Ovary (tissue), 7 donors: ENCODE measurements at regions not wholly inside any gene's neighbourhood (a gene's known extent, or its start where the extent isn't known, plus 50 kb on each side); places are given as distances from the start of the nearest gene placed in this dataset.

ENCODE experiments used
- DNase-seq, 5 donors: peaks; one replicate each; pipeline ENCODE4 v3.0.0-alpha.2; 2019 to 2020
- H3K27ac ChIP-seq, 2 donors: fragments of 200-600 bp; one replicate each; pipeline versions ENCODE4 v1.5.1 to v1.8.0; 2019 to 2022
- H3K27me3 ChIP-seq: fragments of 200-600 bp; one replicate; pipeline ENCODE4 v1.8.0; 2022
- H3K36me3 ChIP-seq: fragments of 200-600 bp; sonication (generic); one replicate; pipeline ENCODE4 v1.5.1; 2019
- H3K4me1 ChIP-seq: one replicate; pipeline ENCODE4 v1.8.1; 2013; ENCODE audit warnings: mild to moderate bottlenecking, moderate library complexity; ENCODE audit not compliant: insufficient read depth
- H3K4me3 ChIP-seq: fragments of 200-600 bp; sonication (generic); one replicate; pipeline ENCODE4 v1.5.1; 2017
- H3K9me3 ChIP-seq, 2 donors: fragments of 200-600 bp in 1 of 2; sonication (generic) in 1 of 2; one replicate each; pipeline versions ENCODE4 v1.5.1 to v1.8.1; 2013 to 2019; ENCODE audit warnings: mild to moderate bottlenecking in 1 of 2, moderate library complexity in 1 of 2
- CTCF ChIP-seq, 3 donors: fragments of 450-650 bp in 2 of 3; fragments of 200-600 bp in 1 of 3; IDR thresholded peaks; one replicate each; pipeline versions ENCODE4 v1.5.1 to v1.8.0; 2016 to 2022; ENCODE audit warnings: antibody characterized with exemption in 3 of 3, mild to moderate bottlenecking in 1 of 3
- EP300 ChIP-seq: sonication (generic); formaldehyde crosslinking; IDR thresholded peaks from one replicate; pipeline ENCODE4 v1.6.1; 2017; ENCODE audit warnings: antibody characterized with exemption
- POLR2A ChIP-seq: fragments of 450-650 bp; IDR thresholded peaks from one replicate; pipeline ENCODE4 v1.6.1; 2017; ENCODE audit warnings: antibody characterized with exemption, mild to moderate bottlenecking, moderate library complexity
- WGBS, 3 donors: extraction: QIAGEN DNeasy Blood & Tissue Kit in 1 of 3; methylation state at CpG; one replicate each; pipeline versions ENCODE4 v1.1.5 to v1.1.7; 2013 to 2017; 5-methylcytosine and 5-hydroxymethylcytosine counted together
- intact Hi-C, 4 donors: fragments of 100-400 bp; cut with DNase I; formaldehyde crosslinking; loops; one replicate each; pipeline versions ENCODE4 v1.11.0 to v1.15.1; 2022 to 2023
- donor health status: DM: no; HTN: no; CAD: no; lungs with moderate emphysema.
- donor health status: DM: no; HTN: no; CAD: no.
- donor health status: Bipolar disorder and iron deficiency.
- donor health status: DM: no; HTN: no; CAD: no.
- donor health status: DM: yes; HTN: yes; CAD: no.

GRCh38 chr22:19614536-19614863 lies 90.3 kb upstream of the CLDN5 start:
- DNase-seq: no peak
- TF ChIP-seq EP300: no peak
- no peak for TF ChIP-seq POLR2A
- TF ChIP-seq CTCF (IDR thresholded peaks at IDR 0.05): no peak
- H3K27me3 ChIP-seq: no peaks in the 10 kb centered on the region
- peaks cover 1% of the 10 kb centered on the region for H3K4me1 ChIP-seq
- no peak overlapping the region for H3K4me3 ChIP-seq
- no peaks in the 10 kb centered on the region for H3K36me3 ChIP-seq
- no peaks in the 10 kb centered on the region for H3K9me3 ChIP-seq
- no peak overlapping the region for H3K27ac ChIP-seq
- 42 to 50% (median 46%) methylated on average over 2 of the region's 2 CpGs for WGBS, 3 donors
- intact Hi-C loops: loop anchor here in 1 of 4 donors (10.0 kb wide), 1 partner anchor 660 kb away; no protein-coding TSS in a partner anchor

- Histone ChIP-seq H3K36me3 (no peaks in the 10 kb centered on the region), H3K27me3 (no peaks in the 10 kb centered on the region), H3K4me1 (peaks cover 1% of the 10 kb centered on the region), H3K4me3 (no peak overlapping the region), H3K27ac (no peak overlapping the region), H3K9me3 (no peaks in the 10 kb centered on the region)
- WGBS, 3 donors: 62 to 72% (median 64%) methylated on average over 13 of the region's 13 CpGs
- intact Hi-C loops: loop anchor here in 1 of 4 donors (10.0 kb wide), 1 partner anchor 660 kb away; no protein-coding TSS in a partner anchor
- DNase-seq: no peak
- no peak for TF ChIP-seq CTCF (IDR thresholded peaks at IDR 0.05)
- no peak for TF ChIP-seq EP300
- no peak for TF ChIP-seq POLR2A
Measured at GRCh38 chr22:19615001-19615461, 90.8 kb upstream of the CLDN5 start.

DNA sequence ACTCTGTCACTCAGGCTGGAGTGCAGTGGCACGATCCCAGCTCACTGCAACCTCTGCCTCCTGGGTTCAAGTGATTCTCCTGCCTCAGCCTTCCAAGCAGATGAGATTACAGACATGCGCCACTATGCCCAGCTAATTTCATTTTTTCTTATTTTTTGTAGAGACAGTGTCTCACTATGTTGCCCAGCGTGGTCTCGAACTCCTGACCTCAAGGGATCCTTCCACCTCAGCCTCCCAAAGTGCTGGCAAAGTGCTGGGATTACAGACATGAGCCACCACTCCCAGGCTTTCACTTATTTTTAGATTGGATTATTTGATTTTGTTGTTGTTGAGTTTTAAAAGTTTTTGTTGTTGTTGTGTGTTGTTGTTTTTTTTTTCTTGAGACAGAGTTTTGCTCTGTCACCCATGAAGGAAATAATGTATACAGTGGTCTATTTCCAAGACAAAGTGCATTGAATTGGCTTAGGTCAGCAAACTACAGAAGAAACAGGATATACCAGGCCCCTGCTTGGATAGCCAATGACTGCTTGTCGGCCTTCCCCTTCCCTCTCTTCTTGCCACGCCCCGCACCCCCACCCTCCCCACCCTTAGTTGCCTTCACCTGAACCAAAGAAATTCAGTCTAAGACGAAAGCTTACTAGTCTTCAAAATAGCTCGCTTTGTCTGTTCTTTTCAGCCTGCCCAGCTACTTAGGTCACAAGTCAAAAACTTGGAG lies 91.8 kb upstream of the CLDN5 start:
- no peak for DNase-seq
- H3K27ac ChIP-seq: no peak overlapping the region
- 81 to 84% (median 82%) methylated on average over 9 of the region's 9 CpGs for WGBS, 3 donors
- H3K4me1 ChIP-seq: peaks cover 1% of the 10 kb centered on the region
- H3K27me3 ChIP-seq: no peaks in the 10 kb centered on the region
- TF ChIP-seq EP300: no peak
- no peak for TF ChIP-seq CTCF (IDR thresholded peaks at IDR 0.05)
- TF ChIP-seq POLR2A: no peak
- intact Hi-C loops: loop anchor here in 1 of 4 donors (10.0 kb wide), 1 partner anchor 661 kb away; no protein-coding TSS in a partner anchor
- no peak overlapping the region for H3K4me3 ChIP-seq
- no peaks in the 10 kb centered on the region for H3K36me3 ChIP-seq
- no peaks in the 10 kb centered on the region for H3K9me3 ChIP-seq

GRCh38 chr22:19619144-19620009 lies 94.9 kb upstream of the SEPTIN5 start:
- H3K27ac ChIP-seq: no peak overlapping the region
- TF ChIP-seq CTCF (IDR thresholded peaks at IDR 0.05) (no peak), POLR2A (no peak)
- WGBS, 3 donors: 45 to 54% (median 46%) methylated on average over 8 of the region's 8 CpGs
- H3K27me3 ChIP-seq: no peaks in the 10 kb centered on the region
- no peaks in the 10 kb centered on the region for H3K4me1 ChIP-seq
- DNase-seq: no peak
- H3K36me3 ChIP-seq: no peaks in the 10 kb centered on the region
- H3K9me3 ChIP-seq: no peaks in the 10 kb centered on the region
- no peak overlapping the region for H3K4me3 ChIP-seq
- intact Hi-C loops: loop anchor here in 1 of 4 donors (10.0 kb wide), 1 partner anchor 665 kb away; no protein-coding TSS in a partner anchor
